GM12892 (cell line): ENCODE measurements at regions not wholly inside any gene's neighbourhood (a gene's known extent, or its start where the extent isn't known, plus 50 kb on each side); places are given as distances from the start of the nearest gene placed in this dataset.
"Not testable (repeated sequence)": the region's sequence is repeated elsewhere in the genome, so short reads cannot be mapped to it uniquely, and the experiment has no call there.

Source experiments
- POLR2A ChIP-seq: IDR thresholded peaks from 2 replicates; pipeline ENCODE4 v1.6.1; 2011; ENCODE audit warnings: low read depth, low read length, control low read depth
- POLR2AphosphoS5 ChIP-seq: IDR thresholded peaks from 2 replicates; pipeline ENCODE4 v1.6.1; 2011; ENCODE audit warnings: low read depth, low read length, control low read depth
- TAF1 ChIP-seq: IDR thresholded peaks from 2 replicates; pipeline ENCODE4 v1.6.1; 2011; ENCODE audit warnings: low read depth, mild to moderate bottlenecking, control low read depth, low read length, borderline replicate concordance

GRCh38 chr7:76771980-76772379 is 144.9 kb upstream of the POMZP3 start:
- not testable (repeated sequence) for TF ChIP-seq POLR2AphosphoS5, POLR2A, TAF1
